Colon (tissue), 2 donors: ENCODE measurements at regions not wholly inside any gene's neighbourhood (a gene's known extent, or its start where the extent isn't known, plus 50 kb on each side); places are given as distances from the start of the nearest gene placed in this dataset.

ENCODE experiments used
- FAIRE-seq: peaks from 2 replicates; lab custom pipeline; 2012; peaks lifted over from hg19 to GRCh38; lab: Jason Lieb, UNC
- donor health status: control.
- donor health status: control.

DNA sequence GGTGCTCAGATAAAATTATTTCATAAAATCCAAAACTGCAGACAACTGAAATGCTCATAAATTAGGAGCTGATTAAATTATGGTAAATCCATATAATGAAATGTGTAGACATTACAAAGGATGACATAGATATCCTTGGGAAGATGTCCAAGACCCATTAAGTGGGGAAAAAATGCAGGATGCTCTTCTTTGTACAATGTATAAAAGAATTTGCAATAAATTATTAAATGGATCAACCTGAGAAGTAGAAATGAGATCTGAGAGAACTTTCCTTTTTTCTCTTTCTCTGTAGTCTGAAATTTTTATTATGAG is 336.4 kb upstream of the E2F7 start:
- no peak for FAIRE-seq

DNA sequence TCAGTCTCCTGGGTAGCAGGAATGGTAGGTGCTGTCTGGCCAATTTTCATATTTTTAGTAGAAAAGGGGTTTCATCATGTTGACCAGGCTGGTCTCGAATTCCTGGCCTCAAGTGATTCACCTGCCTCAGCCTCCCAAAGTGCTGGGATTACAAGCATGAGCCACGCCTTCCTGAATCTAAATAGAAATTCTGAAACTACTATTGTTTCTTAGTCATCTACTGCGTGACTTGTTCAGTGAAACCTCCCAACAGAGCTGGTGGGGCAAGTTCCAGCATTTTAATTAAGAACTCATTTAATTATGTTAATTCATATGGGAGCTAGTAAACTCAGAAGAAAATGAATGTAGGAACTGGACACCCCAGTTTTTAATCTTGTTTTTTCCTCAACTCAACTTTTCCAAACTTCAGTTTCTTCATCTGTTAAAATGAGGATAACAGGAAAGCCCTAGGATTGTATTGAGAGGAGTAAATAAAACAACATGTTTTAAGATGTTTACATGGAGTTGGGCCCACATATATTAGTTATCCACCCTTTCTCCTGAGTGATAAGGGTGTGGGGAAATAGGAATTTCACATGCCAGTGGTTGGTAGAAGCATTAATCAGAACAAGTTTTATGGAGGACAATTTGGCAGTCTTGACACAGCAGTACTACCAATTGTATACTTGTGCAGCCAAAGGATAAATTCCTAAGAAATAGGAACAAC is 335.8 kb upstream of the E2F7 start:
- FAIRE-seq = no peak

- FAIRE-seq = no peak
Measured at GRCh38 chr12:77392467-77393088, 327.2 kb upstream of the E2F7 start.

DNA sequence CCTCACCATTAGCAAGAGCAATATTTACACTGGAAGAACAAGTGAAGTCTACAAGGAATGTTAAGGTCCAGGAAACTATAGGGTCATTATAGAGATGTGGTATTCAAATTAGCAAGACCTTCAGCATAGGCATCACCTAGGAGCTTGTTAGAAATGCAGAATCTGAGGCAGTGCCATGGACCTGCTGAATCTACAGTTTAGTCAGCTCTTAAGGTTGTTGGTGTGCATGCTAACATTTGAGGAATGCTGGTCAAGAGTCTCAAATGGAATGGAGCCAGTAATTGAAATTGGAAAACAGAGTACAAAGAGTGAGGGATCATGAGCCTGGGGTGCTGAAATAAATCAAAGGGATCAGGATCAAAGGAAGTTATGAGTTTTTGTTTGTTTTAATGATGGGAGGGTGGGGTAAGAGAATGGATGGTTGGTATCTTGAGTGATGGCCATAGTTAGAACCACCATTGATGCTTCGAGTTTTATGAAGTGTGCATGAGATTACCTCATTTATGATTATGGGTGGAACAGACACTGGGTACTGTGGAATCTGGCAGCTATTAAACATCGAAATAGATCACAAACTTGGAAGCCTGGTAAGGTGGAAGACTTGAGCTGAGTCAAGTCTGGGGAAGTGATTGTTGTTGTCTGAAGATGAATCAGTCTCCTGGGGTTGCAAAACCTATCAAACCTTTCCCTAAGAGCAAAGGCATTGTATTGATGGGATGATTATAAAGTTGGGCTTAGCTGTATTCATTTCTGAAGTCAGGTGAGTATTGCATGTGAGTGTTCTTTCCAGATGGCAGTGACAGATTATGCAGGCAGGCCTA is 323.3 kb upstream of the E2F7 start:
- FAIRE-seq = no peak

DNA sequence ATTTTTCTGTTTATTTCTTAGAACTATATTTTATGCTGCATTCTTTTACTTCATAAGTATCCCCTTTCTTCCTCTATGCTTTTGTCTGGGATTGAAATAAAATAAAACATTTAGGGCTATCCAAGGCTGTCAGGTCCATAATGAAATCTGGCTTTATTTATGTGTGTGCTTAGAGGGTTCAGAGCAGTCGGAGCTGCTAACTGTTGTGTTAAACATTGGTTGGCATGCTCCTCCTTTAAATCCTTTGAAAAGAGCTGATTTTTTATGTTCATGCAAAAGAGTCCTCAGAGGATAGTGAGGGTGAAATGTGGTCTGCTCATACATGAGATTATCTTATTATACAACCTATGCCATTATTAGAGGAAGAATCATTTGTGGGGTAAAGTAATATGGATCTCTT is 322.3 kb upstream of the E2F7 start:
- no peak for FAIRE-seq

DNA sequence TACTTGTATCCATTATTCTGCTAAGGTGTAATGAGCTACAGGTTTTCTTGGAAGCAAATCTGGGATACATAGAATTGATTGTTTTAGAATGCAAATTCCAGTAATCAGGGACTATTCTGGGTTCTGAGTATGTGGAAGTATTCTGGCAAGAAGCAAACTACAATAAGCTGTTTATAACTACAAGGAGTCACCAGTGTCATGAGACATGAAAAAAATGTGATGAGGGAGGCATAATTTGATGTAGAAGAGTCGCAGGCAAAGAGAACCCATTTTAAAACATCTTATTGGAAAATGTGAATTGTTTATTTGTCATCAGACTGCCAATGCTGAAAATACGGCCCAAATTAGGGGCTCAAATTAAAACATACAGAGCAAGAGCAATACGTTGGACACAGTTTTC is 321.8 kb upstream of the E2F7 start:
- no peak for FAIRE-seq

DNA sequence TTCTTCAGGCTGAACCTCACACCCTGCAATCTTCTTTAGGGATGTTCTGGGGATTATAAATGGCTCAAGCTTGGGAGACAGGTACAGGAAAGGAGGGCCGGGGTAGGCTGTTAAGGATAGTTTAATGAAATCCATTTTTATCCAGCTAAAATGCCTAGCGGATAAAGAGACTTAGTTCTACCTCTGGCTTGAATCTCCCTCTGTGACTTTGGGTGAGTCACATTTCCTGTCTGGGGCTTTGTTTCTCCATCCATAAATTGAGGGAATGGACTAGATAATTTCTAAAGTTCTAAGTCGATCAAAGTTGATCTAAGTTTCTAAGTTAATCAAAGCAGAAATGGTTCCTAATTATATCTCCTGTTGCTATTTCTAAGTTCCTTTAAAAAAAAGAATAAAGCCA is 319.6 kb upstream of the E2F7 start:
- FAIRE-seq = no peak

- FAIRE-seq = no peak
Measured at GRCh38 chr12:77382096-77382742, 316.9 kb upstream of the E2F7 start.

- no peak for FAIRE-seq
Measured at GRCh38 chr12:77377622-77378021, 312.3 kb upstream of the E2F7 start.

DNA sequence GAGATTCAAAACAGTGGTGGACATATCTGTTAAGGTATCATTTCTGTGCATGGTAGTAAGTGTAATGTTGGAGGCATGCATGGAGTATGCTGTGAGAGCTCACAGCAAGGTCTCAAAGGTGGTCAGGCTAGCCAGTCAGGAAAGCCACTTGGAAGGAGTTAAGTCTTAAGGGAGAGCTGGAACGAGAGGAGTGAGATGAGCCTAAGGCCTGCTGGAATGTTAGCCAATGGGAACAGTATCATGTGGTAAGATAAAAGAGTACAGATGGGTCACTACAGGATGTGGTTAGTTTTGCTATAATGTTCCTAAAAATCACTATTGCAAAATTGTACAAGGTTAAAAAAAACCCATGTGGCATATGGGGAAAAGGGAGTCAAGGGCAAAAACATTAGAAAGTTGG is 311.7 kb upstream of the E2F7 start:
- FAIRE-seq = no peak

DNA sequence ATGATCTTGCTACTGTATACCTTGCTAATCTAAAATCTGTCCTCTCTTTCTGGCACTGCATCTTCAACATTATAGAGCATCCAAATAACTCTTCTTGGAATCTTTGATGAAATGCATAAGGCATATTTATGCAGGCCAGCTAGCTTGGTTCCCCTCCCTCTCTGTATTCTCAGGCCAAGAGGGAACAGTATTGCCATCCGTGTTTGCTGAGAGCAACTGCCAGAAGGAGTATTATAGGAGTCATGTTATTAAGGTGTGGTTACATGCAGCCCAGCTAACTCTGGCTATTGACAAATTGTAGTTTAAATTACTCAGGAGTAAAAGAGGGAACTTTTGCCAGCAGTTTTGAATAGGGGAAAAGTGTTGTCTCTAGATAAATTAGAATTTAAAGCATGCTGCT is 309.3 kb upstream of the E2F7 start:
- FAIRE-seq = no peak

- FAIRE-seq = no peak
Measured at GRCh38 chr12:77372494-77372893, 307.1 kb upstream of the E2F7 start.

- FAIRE-seq = no peak
Measured at GRCh38 chr12:77372026-77372425, 306.7 kb upstream of the E2F7 start.

GRCh38 chr12:77368379-77368778 is 303.0 kb upstream of the E2F7 start:
- FAIRE-seq = no peak

GRCh38 chr12:77366616-77367015 is 301.2 kb upstream of the E2F7 start:
- FAIRE-seq = no peak

GRCh38 chr12:77364400-77364799 is 299.0 kb upstream of the E2F7 start:
- no peak for FAIRE-seq

- no peak for FAIRE-seq
Measured at GRCh38 chr12:77362509-77363210, 297.3 kb upstream of the E2F7 start.

DNA sequence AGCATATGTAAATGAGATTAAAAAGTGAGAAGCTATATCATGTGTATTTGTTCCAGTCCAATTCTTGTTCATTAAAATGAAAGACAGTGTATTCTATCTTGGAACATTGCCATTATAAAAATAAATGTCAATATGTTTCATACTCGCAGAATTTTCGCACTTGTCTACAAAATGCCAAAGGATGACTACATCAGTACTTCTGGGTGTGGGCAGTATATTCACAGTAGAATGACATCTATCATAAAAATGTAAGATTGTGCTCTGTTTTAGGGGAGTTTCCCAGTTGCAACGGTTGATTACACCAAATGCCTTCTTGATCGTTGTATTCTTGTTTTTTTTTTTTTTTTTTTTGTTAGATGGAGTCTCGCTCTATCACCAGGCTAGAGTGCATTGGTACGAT is 292.3 kb upstream of the E2F7 start:
- FAIRE-seq = no peak

GRCh38 chr12:77354766-77355362 is 289.5 kb upstream of the E2F7 start:
- no peak for FAIRE-seq

DNA sequence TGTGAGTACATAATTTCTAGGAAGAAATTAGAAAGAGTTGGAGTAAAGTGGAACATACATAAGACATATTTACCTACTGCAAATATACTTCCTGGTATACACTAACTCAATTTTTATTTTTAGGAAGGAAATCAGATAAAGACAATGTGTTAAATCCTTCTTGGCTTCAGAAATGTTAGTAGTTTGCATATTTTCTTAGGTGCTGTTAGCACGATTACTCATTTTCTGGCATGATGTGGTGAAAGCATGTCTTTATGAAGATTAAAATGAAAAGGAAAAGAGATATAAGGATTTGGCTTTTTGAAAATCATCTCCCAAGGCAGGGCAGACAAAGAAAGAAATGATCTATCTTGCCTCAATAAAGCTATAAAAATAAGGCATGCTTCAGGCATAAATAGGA is 287.6 kb upstream of the E2F7 start:
- no peak for FAIRE-seq

- FAIRE-seq = no peak
Measured at GRCh38 chr12:77351860-77352259, 286.5 kb upstream of the E2F7 start.
